A172 (cell line): ENCODE measurements at regions not wholly inside any gene's neighbourhood (a gene's known extent, or its start where the extent isn't known, plus 50 kb on each side); places are given as distances from the start of the nearest gene placed in this dataset.
A peak's percentile ranks its signal among the peaks of the same experiment; 100 is the strongest.
"Not testable (repeated sequence)": the region's sequence is repeated elsewhere in the genome, so short reads cannot be mapped to it uniquely, and the experiment has no call there.

Experiments
- DNase-seq: peaks from one replicate; pipeline ENCODE4 v3.0.0-alpha.2; 2015; ENCODE audit warnings: low spot score

DNA sequence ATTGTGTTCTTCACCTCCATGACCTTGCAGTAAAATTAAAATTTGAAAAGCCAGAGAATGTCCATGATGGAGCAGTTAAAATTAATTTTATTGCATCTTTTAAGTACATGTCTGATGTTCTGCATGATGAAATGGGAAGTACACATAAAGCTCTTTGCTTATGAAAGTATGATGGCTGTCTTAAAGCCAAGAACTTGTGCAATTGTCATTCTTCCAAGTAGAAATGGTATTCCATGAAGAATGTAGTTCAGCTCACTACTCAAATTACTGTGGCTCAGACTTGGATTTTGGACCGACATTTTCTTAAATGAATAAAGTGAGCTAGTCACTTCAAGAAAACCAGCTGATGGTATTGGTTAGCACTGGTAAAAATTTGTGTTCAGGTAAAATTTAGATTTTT, 161.7 kb upstream of the CXCL13 start:
- no peak for DNase-seq

- DNase-seq: no peak
Measured at GRCh38 chr4:77445823-77446222, 159.8 kb upstream of the CXCL13 start.

GRCh38 chr4:77446601-77447000, 159.0 kb upstream of the CXCL13 start:
- no peak for DNase-seq

DNA sequence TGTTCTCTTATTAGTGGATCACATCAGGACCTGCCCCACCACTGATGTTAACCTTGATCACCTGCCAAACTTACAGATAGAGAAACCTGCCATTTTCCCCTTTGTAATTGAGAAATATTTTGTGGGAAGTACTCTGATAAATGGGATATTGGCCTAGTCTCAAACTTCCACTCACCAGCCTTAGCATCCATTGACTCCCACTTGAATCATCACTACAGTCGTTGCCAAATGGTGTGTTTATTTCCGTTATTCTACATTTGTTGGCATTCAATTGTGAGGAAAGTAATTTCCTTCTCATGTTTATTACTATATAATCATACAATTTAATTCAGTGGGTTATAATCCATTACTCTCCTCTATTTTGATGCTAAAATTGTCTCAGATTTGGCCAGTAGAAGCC, 156.4 kb upstream of the CXCL13 start:
- no peak for DNase-seq

DNA sequence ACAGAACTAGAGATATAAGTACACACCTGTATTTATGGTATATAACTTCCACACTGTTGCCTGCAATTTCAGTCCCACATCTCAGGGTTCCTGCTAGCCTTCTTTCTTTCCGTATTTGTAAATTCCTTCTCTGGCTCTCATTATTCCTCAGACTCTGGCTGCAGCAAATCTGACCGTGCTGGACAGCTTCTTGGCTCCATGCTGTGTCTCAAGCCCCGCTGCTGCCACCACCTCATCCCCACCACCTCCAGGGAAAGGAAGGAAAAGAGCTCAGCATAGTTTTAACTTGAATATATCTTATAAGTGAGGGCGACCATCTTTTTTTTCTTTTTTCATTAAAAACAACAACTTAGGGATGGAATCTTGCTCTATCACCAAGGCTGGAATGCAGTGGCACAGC, 155.6 kb upstream of the CXCL13 start:
- no peak for DNase-seq

DNA sequence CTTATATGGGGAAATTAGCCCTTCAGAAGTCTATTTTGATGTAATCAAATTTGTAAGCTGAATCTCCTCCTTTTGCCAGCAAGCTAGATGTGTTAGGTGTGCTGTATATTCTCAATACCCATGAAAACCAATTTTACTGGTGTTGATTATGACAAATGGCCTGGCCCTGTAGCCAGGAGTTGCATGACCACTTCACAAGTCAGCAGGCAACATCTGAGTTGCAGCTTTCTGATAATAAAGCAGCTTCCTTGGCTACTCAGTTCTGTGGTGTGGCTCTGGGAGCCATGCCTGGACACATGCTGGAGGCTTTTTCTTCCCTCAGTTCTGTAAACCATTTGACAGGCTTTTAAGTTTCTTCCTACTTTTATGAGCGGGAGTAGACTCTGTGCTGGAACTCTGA, 154.1 kb upstream of the CXCL13 start:
- no peak for DNase-seq

DNA sequence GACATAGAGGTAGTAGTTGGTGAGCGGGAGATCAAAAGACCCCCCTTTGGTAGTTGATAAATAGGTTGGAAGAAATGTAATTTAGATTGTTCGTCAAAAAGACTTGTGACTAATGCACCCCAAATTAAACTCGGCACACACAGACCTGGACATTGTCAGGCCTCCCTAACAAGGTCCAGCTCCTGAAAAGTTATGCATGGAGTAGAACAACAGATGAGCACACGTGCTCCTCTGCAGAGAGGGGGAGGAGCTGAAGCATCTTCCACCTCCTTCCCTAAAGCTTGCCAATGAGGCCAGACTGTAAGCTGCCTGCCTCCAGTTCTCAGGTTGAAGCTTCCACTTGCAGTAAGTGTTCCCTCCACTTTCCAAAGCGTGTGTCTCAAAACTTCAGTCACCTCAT, 153.5 kb upstream of the CXCL13 start:
- DNase-seq: not testable (repeated sequence)

DNA sequence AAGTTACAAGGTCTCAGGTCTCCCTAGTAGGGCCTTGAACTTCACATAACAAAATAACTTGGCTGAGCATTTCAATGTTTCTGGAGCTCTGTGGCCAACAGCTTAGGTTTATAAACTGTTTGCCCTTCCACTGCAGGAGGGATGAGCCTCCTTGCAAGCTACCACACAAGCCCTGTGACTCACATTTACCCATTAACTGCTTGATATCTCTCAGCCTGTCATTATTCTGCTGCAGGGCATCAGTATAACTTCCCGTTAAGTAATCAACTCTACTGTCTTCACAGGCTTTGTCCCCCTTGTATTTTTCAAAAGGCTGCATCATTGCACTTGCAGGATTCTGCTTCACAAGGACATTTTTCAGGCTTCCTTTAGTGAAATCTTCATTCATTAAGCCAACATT, 151.7 kb upstream of the CXCL13 start:
- no peak for DNase-seq

DNA sequence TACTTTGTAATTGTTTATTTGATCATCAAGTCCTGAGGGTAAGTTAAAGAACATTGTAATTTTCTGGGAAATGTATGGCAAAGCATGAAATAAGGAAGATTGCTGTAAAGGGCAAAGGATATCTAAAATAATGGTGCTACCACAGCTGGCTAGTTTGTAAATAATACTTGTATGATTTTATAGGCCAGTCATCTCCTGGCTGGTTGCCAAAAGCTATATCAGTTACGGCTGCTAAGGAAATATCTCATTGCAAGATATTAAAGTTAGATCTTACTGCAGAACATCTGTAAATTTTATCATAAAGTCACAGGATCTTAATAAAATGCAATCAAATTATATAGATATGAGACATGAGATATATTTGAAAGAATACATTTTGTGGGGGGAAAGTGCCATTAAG, 150.8 kb upstream of the CXCL13 start:
- DNase-seq: no peak

- not testable (repeated sequence) for DNase-seq
Measured at GRCh38 chr4:77464100-77464499, 141.5 kb upstream of the CXCL13 start.

GRCh38 chr4:77465271-77465670, 140.3 kb upstream of the CXCL13 start:
- DNase-seq: no peak

DNA sequence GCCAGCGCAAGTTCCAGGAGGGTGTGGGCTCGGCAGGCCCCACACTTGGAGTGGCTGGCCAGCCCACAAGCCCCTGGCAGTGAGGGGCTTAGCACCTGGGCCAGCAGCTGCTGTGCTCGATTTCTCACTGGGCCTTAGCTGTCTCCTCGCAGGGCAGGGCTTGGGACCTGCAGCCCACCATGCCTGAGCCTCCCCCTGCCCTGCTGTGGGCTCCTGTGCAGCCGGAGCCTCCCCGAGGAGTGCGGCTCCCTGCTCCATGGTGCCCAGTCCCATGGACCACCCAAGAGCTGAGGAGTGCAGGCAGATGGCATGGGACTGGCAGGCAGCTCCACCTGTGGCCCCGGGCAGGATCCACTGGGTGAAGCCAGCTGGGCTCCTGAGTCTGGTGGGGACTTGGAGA, 139.2 kb upstream of the CXCL13 start:
- DNase-seq: no peak

- DNase-seq: no peak
Measured at GRCh38 chr4:77471821-77472495, 133.7 kb upstream of the CXCL13 start.

DNA sequence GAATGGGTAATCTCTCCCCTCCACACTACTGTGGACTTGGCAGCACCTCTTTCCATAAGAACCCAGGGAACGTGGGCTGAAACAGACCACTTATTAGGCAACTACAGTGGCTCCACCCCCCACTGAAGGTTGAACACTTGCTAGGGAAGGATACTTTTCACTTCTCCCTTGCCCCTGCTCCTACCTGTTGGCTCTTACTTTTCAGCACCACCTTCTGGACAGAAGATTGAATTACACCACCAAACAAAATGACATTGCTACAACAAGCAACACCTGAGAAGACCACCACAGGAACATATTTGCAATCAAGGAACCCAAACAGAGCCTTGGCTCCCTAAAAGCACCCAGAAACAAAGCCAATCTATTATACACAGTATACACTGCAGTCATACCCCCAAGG, 132.1 kb upstream of the CXCL13 start:
- no peak for DNase-seq

DNA sequence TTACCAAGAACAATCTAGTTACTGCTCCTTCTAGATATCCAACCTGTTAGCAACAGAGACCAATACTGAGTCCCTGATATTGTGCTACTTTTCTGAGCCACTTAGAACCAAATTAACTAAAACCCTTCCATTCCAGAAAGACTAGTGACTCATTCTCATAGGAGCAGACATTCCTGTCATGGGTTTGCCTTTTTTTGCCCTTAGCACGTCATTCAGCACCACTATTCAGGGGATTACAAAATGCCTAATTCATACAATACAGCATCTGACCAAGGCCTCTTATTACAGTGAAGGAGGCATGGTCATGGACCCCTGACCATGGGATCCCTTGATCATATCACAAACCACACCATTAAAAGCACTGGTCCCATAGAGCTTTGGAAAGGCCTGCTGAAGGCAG, 123.8 kb upstream of the CXCL13 start:
- DNase-seq: no peak

GRCh38 chr4:77488882-77489281, 116.7 kb upstream of the CXCL13 start:
- no peak for DNase-seq

GRCh38 chr4:77493120-77493752, 112.4 kb upstream of the CXCL13 start:
- DNase-seq: no peak

DNA sequence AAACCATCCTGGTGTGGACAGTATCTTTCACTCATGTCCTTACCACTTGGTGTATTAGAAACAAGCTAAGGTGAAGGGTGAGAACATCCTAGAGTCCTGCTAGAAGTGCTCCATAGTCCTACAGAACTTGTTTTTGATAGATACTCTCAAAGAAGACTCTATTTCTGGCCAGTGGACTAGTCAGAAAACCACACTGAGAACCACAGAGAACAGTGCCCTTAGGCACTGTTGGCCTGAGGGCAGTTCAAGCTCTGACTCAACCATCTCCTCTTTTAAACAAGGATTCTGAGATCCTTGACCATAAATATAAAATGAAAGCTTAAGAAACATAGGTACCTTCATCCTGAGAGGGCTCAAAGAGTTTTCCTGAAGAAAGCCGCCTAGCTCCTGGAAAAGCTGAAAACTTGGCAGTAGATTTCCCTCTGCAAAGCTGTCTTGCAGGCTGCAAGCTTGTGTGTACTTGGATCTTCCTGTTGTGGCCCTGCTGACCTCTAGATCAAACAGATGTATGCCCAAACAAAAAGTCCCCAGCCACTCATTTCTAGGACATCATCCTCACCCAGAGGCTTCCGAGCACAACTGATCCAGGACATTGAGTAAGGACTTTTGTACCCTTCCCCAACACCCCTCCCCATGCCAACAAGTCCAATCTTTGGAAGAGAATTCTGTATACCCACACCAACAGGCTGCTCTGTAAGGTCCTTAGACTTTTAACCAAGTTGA, 111.6 kb upstream of the CXCL13 start:
- DNase-seq: no peak

DNA sequence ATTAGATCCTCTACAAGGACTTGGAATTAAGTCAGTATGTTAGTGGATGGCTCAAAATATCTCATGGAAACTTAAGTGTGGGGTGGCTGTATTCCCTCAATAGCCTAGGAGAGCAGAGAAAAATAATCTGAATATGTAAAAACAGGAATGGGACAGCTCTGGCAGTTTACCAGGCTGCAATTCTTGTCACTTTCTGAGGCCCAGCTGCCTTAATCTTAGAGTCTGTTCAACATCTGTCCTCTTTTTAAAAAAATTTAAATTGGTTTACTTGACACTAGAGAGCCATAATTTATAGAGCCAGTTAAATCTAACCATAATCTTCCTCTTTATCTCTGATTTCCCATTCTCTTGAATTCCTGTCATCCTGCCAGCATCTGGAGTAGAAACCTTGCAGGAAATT, 109.2 kb upstream of the CXCL13 start:
- no peak for DNase-seq

DNA sequence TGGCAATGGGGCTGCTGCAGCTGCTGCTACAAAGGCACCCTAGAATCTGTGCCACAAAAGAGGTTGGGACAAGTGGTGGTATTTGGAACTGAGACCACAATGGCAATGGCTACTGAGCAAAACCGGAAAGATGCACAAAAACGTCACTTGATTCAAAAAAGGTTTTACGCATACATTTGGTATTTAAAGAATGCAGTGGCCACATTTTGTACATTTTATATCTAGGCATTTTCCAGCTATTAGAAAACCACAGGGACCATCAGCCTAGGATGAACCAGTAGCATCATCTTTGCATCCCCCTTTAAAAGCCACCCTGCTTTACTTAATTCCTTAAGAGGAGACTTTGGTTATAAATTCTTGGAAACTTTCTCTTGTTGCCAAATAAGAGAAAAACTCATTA, 104.8 kb upstream of the CXCL13 start:
- DNase-seq: peak; percentile 60

DNA sequence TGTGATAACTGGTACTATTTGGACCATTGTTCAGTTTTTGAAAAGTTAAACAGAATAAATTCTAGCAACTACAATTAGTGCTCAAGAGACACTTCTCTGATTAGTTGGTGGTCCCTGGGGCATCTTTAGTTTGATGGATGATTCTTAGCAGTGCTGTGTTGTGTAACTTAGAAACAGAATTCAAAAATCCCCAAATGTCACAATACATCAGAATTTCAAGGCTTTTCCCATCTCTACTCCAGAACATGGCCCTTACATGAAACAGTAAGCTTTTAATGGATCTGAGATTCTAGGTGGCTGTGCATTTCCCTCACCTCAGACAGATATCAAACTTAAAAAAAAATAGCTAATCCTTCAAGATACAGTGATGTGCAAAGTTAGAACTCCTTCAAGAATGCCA, 104.4 kb upstream of the CXCL13 start:
- no peak for DNase-seq

DNA sequence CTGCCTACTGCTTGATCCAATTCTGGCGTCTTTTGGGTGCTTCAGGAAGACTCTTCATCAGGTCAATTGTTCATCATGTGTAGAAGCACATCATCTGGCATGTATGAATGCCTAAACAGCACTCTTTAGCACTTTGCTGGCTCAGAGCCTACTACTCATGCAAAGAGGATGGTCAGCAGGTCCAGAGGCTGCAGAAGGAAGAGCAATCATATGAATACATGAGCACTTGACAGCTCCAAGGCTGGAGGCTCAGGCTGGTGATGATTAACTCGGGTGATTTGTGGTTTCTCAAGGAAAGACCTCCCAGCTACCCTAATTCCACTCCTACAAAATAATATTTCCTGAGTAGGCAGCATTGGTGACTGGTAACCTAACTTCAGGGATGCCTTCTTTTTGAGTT, 103.8 kb upstream of the CXCL13 start:
- peak; percentile 14 for DNase-seq

DNA sequence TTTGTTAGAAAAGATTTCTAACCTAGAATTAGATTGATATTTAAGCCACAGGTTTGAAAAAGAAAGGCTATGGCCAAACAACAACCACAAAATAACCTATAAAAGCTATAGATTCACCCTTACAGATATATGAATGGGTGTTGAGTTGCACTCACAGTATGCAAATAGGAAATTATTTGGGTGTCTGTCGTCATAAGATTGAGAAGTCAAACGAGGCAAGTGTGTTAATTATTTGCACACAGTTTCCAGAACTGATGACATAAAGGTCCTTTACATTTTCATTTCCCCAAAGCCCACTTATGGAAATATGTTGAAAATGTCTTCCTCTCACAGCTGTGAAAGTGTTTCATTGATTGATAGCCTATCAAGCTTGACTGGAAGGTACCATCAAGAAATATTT, 101.2 kb upstream of the CXCL13 start:
- DNase-seq: no peak
